Mesodermal cell (in vitro differentiated cells): ENCODE measurements at regions not wholly inside any gene's neighbourhood (a gene's known extent, or its start where the extent isn't known, plus 50 kb on each side); places are given as distances from the start of the nearest gene placed in this dataset.
"Not testable (repeated sequence)": the region's sequence is repeated elsewhere in the genome, so short reads cannot be mapped to it uniquely, and the experiment has no call there.

Experiments
- H3K27ac ChIP-seq: 2 replicates; pipeline ENCODE4 v1.7.0; 2013; ENCODE audit warnings: mild to moderate bottlenecking, low read depth, low read length, moderate library complexity; ENCODE audit not compliant: severe bottlenecking
- H3K36me3 ChIP-seq: 2 replicates; pipeline ENCODE4 v1.7.1; 2013; ENCODE audit warnings: mild to moderate bottlenecking, low read length, moderate library complexity; ENCODE audit not compliant: control insufficient read depth, insufficient read depth
- H3K4me1 ChIP-seq: one replicate; pipeline ENCODE4 v1.7.1; 2013; ENCODE audit warnings: mild to moderate bottlenecking, low read length; ENCODE audit not compliant: insufficient read depth, control insufficient read depth, poor library complexity, severe bottlenecking
- H3K4me3 ChIP-seq: 2 replicates; pipeline ENCODE4 v1.7.0; 2013; ENCODE audit warnings: low read length, control low read depth, mild to moderate bottlenecking; ENCODE audit not compliant: insufficient read depth, poor library complexity, severe bottlenecking; ENCODE audit errors: extremely low read depth
- H3K9me3 ChIP-seq: 2 replicates; pipeline ENCODE4 v1.7.1; 2013; ENCODE audit warnings: mild to moderate bottlenecking, low read length, moderate library complexity; ENCODE audit not compliant: control insufficient read depth
- WGBS, 2 experiments: methylation state at CpG; one replicate each; pipeline ENCODE4 v1.1.5; 2013; ENCODE audit warnings: missing lambda C conversion rate in 2 of 2; ENCODE audit not compliant: insufficient coverage in 2 of 2; 5-methylcytosine and 5-hydroxymethylcytosine counted together

- H3K4me1 ChIP-seq = no peaks in the 10 kb centered on the region
- H3K27ac ChIP-seq = no peak overlapping the region
- no peak overlapping the region for H3K4me3 ChIP-seq
- 86 to 94% methylated on average over 3 to 4 of the region's 5 CpGs for WGBS, 2 experiments
- no peaks in the 10 kb centered on the region for H3K9me3 ChIP-seq
- no peaks in the 10 kb centered on the region for H3K36me3 ChIP-seq
These were observed 154.1 kb upstream of the PDE1C start for GRCh38 chr7:32224276-32224675.

GRCh38 chr7:32223721-32224120 lies 153.5 kb upstream of the PDE1C start:
- WGBS, 2 experiments = 84 to 85% methylated on average over 8 of the region's 8 CpGs

GRCh38 chr7:32223071-32223650 lies 153.0 kb upstream of the PDE1C start:
- Histone ChIP-seq H3K36me3 (no peaks in the 10 kb centered on the region), H3K9me3 (no peaks in the 10 kb centered on the region), H3K27ac (no peak overlapping the region), H3K4me3 (no peak overlapping the region), H3K4me1 (no peaks in the 10 kb centered on the region)
- 92 to 97% methylated on average over 6 of the region's 6 CpGs for WGBS, 2 experiments

More at GRCh38 chr7:32223721-32224120, 153.5 kb upstream of the PDE1C start:
- Histone ChIP-seq H3K4me1 (no peaks in the 10 kb centered on the region), H3K27ac (no peak overlapping the region), H3K4me3 (no peak overlapping the region), H3K9me3 (no peaks in the 10 kb centered on the region), H3K36me3 (no peaks in the 10 kb centered on the region)

GRCh38 chr7:32222251-32222900 lies 152.2 kb upstream of the PDE1C start:
- Histone ChIP-seq H3K9me3 (no peaks in the 10 kb centered on the region), H3K4me3 (no peak overlapping the region), H3K36me3 (no peaks in the 10 kb centered on the region), H3K4me1 (no peaks in the 10 kb centered on the region), H3K27ac (no peak overlapping the region)
- WGBS, 2 experiments = 78 to 82% methylated on average over 4 of the region's 4 CpGs

GRCh38 chr7:32221736-32222135 lies 151.5 kb upstream of the PDE1C start:
- 73 to 100% methylated on average over 1 of the region's 2 CpGs for WGBS, 2 experiments
- no peaks in the 10 kb centered on the region for H3K36me3 ChIP-seq
- no peaks in the 10 kb centered on the region for H3K4me1 ChIP-seq

GRCh38 chr7:32221056-32221455 lies 150.8 kb upstream of the PDE1C start:
- Histone ChIP-seq H3K9me3 (no peaks in the 10 kb centered on the region), H3K36me3 (no peaks in the 10 kb centered on the region), H3K4me3 (no peak overlapping the region), H3K4me1 (no peaks in the 10 kb centered on the region), H3K27ac (no peak overlapping the region)
- no CpG with 5 or more reads among the region's 2 CpGs for WGBS, 2 experiments

More at GRCh38 chr7:32221736-32222135, 151.5 kb upstream of the PDE1C start:
- H3K27ac ChIP-seq = no peak overlapping the region
- H3K9me3 ChIP-seq = no peaks in the 10 kb centered on the region
- H3K4me3 ChIP-seq = no peak overlapping the region

- H3K36me3 ChIP-seq, H3K4me3 ChIP-seq, H3K9me3 ChIP-seq, H3K27ac ChIP-seq, H3K4me1 ChIP-seq: not testable (repeated sequence)
- WGBS, 2 experiments = 50% methylated on average over 1 of the region's 1 CpG; no CpG with 5 or more reads in 1 of the 2 experiments
These were observed 149.6 kb upstream of the PDE1C start for GRCh38 chr7:32219831-32220230.

- Histone ChIP-seq H3K27ac (no peak overlapping the region), H3K36me3 (no peaks in the 10 kb centered on the region), H3K4me1 (no peaks in the 10 kb centered on the region), H3K9me3 (no peaks in the 10 kb centered on the region), H3K4me3 (no peak overlapping the region)
- WGBS, 2 experiments = 87% methylated on average over 3 of the region's 3 CpGs; no CpG with 5 or more reads in 1 of the 2 experiments
These were observed 149.2 kb upstream of the PDE1C start for GRCh38 chr7:32219416-32219815.

GRCh38 chr7:32218741-32219288 lies 148.6 kb upstream of the PDE1C start:
- WGBS, 2 experiments = 83 to 100% methylated on average over 1 to 2 of the region's 3 CpGs

GRCh38 chr7:32218154-32218467 lies 147.9 kb upstream of the PDE1C start:
- Histone ChIP-seq H3K9me3 (no peaks in the 10 kb centered on the region), H3K4me1 (no peaks in the 10 kb centered on the region), H3K27ac (no peak overlapping the region), H3K4me3 (no peak overlapping the region), H3K36me3 (no peaks in the 10 kb centered on the region)
- WGBS, 2 experiments = no CpG with 5 or more reads among the region's 1 CpG

More at GRCh38 chr7:32218741-32219288, 148.6 kb upstream of the PDE1C start:
- no peaks in the 10 kb centered on the region for H3K9me3 ChIP-seq
- no peak overlapping the region for H3K27ac ChIP-seq
- H3K36me3 ChIP-seq = no peaks in the 10 kb centered on the region
- no peak overlapping the region for H3K4me3 ChIP-seq
- H3K4me1 ChIP-seq = no peaks in the 10 kb centered on the region
